ENCODE measurements at regions not wholly inside any gene's neighbourhood (a gene's known extent, or its start where the extent isn't known, plus 50 kb on each side); places are given as distances from the start of the nearest gene placed in this dataset.

- Histone ChIP-seq H3K27me3 (ENCODE audit: insufficient read depth, low read length) (no peaks in the 10 kb centered on the region), H3K36me3 (ENCODE audit: insufficient read depth, low read length) (no peaks in the 10 kb centered on the region), H3K79me2 (ENCODE audit: control insufficient read depth, insufficient read depth, low read length, unreplicated experiment) (no peaks in the 10 kb centered on the region), H3K4me1 (ENCODE audit: control insufficient read depth, insufficient read depth, low read length, unreplicated experiment) (no peaks in the 10 kb centered on the region), H3K27ac (ENCODE audit: low read depth, low read length) (no peak overlapping the region), H2AFZ (ENCODE audit: low read length, unreplicated experiment) (no peak overlapping the region), H3K4me3 (ENCODE audit: low read depth, low read length) (no peak overlapping the region)
Observed at GRCh38 chr5:122252319-122252718, 59.7 kb upstream of the SNCAIP start.

GRCh38 chr5:122253794-122254193 lies 58.2 kb upstream of the SNCAIP start:
- Histone ChIP-seq H3K36me3 (ENCODE audit: insufficient read depth, low read length) (no peaks in the 10 kb centered on the region), H3K4me1 (ENCODE audit: control insufficient read depth, insufficient read depth, low read length, unreplicated experiment) (no peaks in the 10 kb centered on the region), H3K79me2 (ENCODE audit: control insufficient read depth, insufficient read depth, low read length, unreplicated experiment) (no peaks in the 10 kb centered on the region), H3K4me3 (ENCODE audit: low read depth, low read length) (no peak overlapping the region), H3K27ac (ENCODE audit: low read depth, low read length) (no peak overlapping the region), H3K27me3 (ENCODE audit: insufficient read depth, low read length) (no peaks in the 10 kb centered on the region), H2AFZ (ENCODE audit: low read length, unreplicated experiment) (no peak overlapping the region)

GRCh38 chr5:122256388-122256787 lies 55.6 kb upstream of the SNCAIP start:
- Histone ChIP-seq H3K4me3 (ENCODE audit: low read depth, low read length) (no peak overlapping the region), H3K27me3 (ENCODE audit: insufficient read depth, low read length) (no peaks in the 10 kb centered on the region), H3K36me3 (ENCODE audit: insufficient read depth, low read length) (no peaks in the 10 kb centered on the region), H3K27ac (ENCODE audit: low read depth, low read length) (no peak overlapping the region), H2AFZ (ENCODE audit: low read length, unreplicated experiment) (no peak overlapping the region), H3K4me1 (ENCODE audit: control insufficient read depth, insufficient read depth, low read length, unreplicated experiment) (peaks cover 17% of the 10 kb centered on the region), H3K79me2 (ENCODE audit: control insufficient read depth, insufficient read depth, low read length, unreplicated experiment) (no peaks in the 10 kb centered on the region)

- Histone ChIP-seq H3K4me3 (ENCODE audit: low read depth, low read length) (no peak overlapping the region), H3K27me3 (ENCODE audit: insufficient read depth, low read length) (no peaks in the 10 kb centered on the region), H3K36me3 (ENCODE audit: insufficient read depth, low read length) (no peaks in the 10 kb centered on the region), H3K79me2 (ENCODE audit: control insufficient read depth, insufficient read depth, low read length, unreplicated experiment) (no peaks in the 10 kb centered on the region), H3K4me1 (ENCODE audit: control insufficient read depth, insufficient read depth, low read length, unreplicated experiment) (peaks cover 17% of the 10 kb centered on the region), H2AFZ (ENCODE audit: low read length, unreplicated experiment) (no peak overlapping the region), H3K27ac (ENCODE audit: low read depth, low read length) (no peak overlapping the region)
Observed at GRCh38 chr5:122257000-122257399, 55.0 kb upstream of the SNCAIP start.

GRCh38 chr5:122258241-122258640 lies 53.8 kb upstream of the SNCAIP start:
- Histone ChIP-seq H2AFZ (ENCODE audit: low read length, unreplicated experiment) (no peak overlapping the region), H3K79me2 (ENCODE audit: control insufficient read depth, insufficient read depth, low read length, unreplicated experiment) (no peaks in the 10 kb centered on the region), H3K27me3 (ENCODE audit: insufficient read depth, low read length) (no peaks in the 10 kb centered on the region), H3K4me1 (ENCODE audit: control insufficient read depth, insufficient read depth, low read length, unreplicated experiment) (peaks cover 30% of the 10 kb centered on the region), H3K36me3 (ENCODE audit: insufficient read depth, low read length) (no peaks in the 10 kb centered on the region), H3K4me3 (ENCODE audit: low read depth, low read length) (no peak overlapping the region), H3K27ac (ENCODE audit: low read depth, low read length) (no peak overlapping the region)

- no peak overlapping the region for H3K27ac ChIP-seq (ENCODE audit: low read depth, low read length)
- H3K4me1 ChIP-seq (ENCODE audit: control insufficient read depth, insufficient read depth, low read length, unreplicated experiment), result peaks cover 36% of the 10 kb centered on the region
- no peaks in the 10 kb centered on the region for H3K36me3 ChIP-seq (ENCODE audit: insufficient read depth, low read length)
- H3K79me2 ChIP-seq (ENCODE audit: control insufficient read depth, insufficient read depth, low read length, unreplicated experiment), result no peaks in the 10 kb centered on the region
- no peak overlapping the region for H3K4me3 ChIP-seq (ENCODE audit: low read depth, low read length)
- H2AFZ ChIP-seq (ENCODE audit: low read length, unreplicated experiment), result no peak overlapping the region
- no peaks in the 10 kb centered on the region for H3K27me3 ChIP-seq (ENCODE audit: insufficient read depth, low read length)
Observed at GRCh38 chr5:122258840-122259239, 53.2 kb upstream of the SNCAIP start.

- Histone ChIP-seq H3K27me3 (ENCODE audit: insufficient read depth, low read length) (no peaks in the 10 kb centered on the region), H3K27ac (ENCODE audit: low read depth, low read length) (no peak overlapping the region), H3K4me3 (ENCODE audit: low read depth, low read length) (no peak overlapping the region), H3K4me1 (ENCODE audit: control insufficient read depth, insufficient read depth, low read length, unreplicated experiment) (peaks cover 37% of the 10 kb centered on the region), H3K79me2 (ENCODE audit: control insufficient read depth, insufficient read depth, low read length, unreplicated experiment) (no peaks in the 10 kb centered on the region), H2AFZ (ENCODE audit: low read length, unreplicated experiment) (no peak overlapping the region), H3K36me3 (ENCODE audit: insufficient read depth, low read length) (no peaks in the 10 kb centered on the region)
Observed at GRCh38 chr5:122259995-122260394, 52.0 kb upstream of the SNCAIP start.

- Histone ChIP-seq H3K4me3 (ENCODE audit: low read depth, low read length) (no peak overlapping the region), H3K4me1 (ENCODE audit: control insufficient read depth, insufficient read depth, low read length, unreplicated experiment) (peaks cover 37% of the 10 kb centered on the region), H3K27me3 (ENCODE audit: insufficient read depth, low read length) (no peaks in the 10 kb centered on the region), H3K36me3 (ENCODE audit: insufficient read depth, low read length) (no peaks in the 10 kb centered on the region), H3K79me2 (ENCODE audit: control insufficient read depth, insufficient read depth, low read length, unreplicated experiment) (no peaks in the 10 kb centered on the region), H2AFZ (ENCODE audit: low read length, unreplicated experiment) (no peak overlapping the region), H3K27ac (ENCODE audit: low read depth, low read length) (peak overlapping the region; percentile 30)
Observed at GRCh38 chr5:122262103-122262502, 49.9 kb upstream of the SNCAIP start.
